Neural cell (in vitro differentiated cells): ENCODE measurements at regions not wholly inside any gene's neighbourhood (a gene's known extent, or its start where the extent isn't known, plus 50 kb on each side); places are given as distances from the start of the nearest gene placed in this dataset.

ENCODE experiments used
- H2AFZ ChIP-seq: fragments of 200-600, 300-800 bp; sonication (generic), shearing (Covaris generic); 2 replicates; pipeline ENCODE4 v1.6.0; 2014; ENCODE audit warnings: low read depth, mild to moderate bottlenecking, antibody characterized with exemption, low read length, moderate library complexity
- H3F3A ChIP-seq: fragments of 200-600 bp; shearing (Covaris generic); 2 replicates; pipeline ENCODE4 v1.6.1; 2016; ENCODE audit warnings: mild to moderate bottlenecking, moderate library complexity, mixed read lengths, antibody characterized with exemption, low read length; ENCODE audit not compliant: insufficient read depth, poor library complexity, severe bottlenecking
- H3K27ac ChIP-seq: fragments of 200-600, 300-800 bp; sonication (generic), shearing (Covaris generic); 2 replicates; pipeline ENCODE4 v1.5.1; 2014; ENCODE audit warnings: mild to moderate bottlenecking, low read length, moderate library complexity
- H3K27me3 ChIP-seq: fragments of 300-800, 200-600 bp; sonication (generic), shearing (Covaris generic); 2 replicates; pipeline ENCODE4 v1.6.0; 2014; ENCODE audit warnings: mild to moderate bottlenecking, low read depth, low read length, moderate library complexity; ENCODE audit not compliant: insufficient read depth
- H3K36me3 ChIP-seq: fragments of 300-800, 200-600 bp; sonication (generic), shearing (Covaris generic); 2 replicates; pipeline ENCODE4 v1.5.1; 2014; ENCODE audit warnings: mild to moderate bottlenecking, antibody characterized with exemption, low read length, moderate library complexity; ENCODE audit not compliant: insufficient read depth
- H3K4me2 ChIP-seq: fragments of 300-800, 200-600 bp; sonication (generic), shearing (Covaris generic); 2 replicates; pipeline ENCODE4 v1.6.0; 2014; ENCODE audit warnings: mild to moderate bottlenecking, low read length
- H3K4me3 ChIP-seq: fragments of 300-800, 200-600 bp; sonication (generic), shearing (Covaris generic); 2 replicates; pipeline ENCODE4 v1.5.1; 2014; ENCODE audit warnings: mild to moderate bottlenecking, low read length, moderate library complexity
- H3K79me2 ChIP-seq: fragments of 200-600 bp; shearing (Covaris generic); replicated peaks from 2 replicates; pipeline ENCODE4 v1.6.0; 2014; ENCODE audit warnings: mild to moderate bottlenecking, low read length, moderate library complexity; ENCODE audit not compliant: insufficient read depth
- H3K9ac ChIP-seq: fragments of 300-800, 200-600 bp; sonication (generic), shearing (Covaris generic); 2 replicates; pipeline ENCODE4 v1.6.1; 2016; ENCODE audit warnings: mild to moderate bottlenecking, low read length, mixed read lengths
- H3K9me2 ChIP-seq: fragments of 200-600 bp; shearing (Covaris generic); 2 replicates; pipeline ENCODE4 v1.6.1; 2016; ENCODE audit warnings: mild to moderate bottlenecking, low read length, mixed read lengths; ENCODE audit not compliant: insufficient read depth
- H3K9me3 ChIP-seq: fragments of 200-600, 300-800 bp; sonication (generic), shearing (Covaris generic); 2 replicates; pipeline ENCODE4 v1.6.1; 2016; ENCODE audit warnings: mild to moderate bottlenecking, mixed run types, low read length, moderate library complexity, mixed read lengths
- H4K20me1 ChIP-seq: fragments of 200-600 bp; shearing (Covaris generic); 2 replicates; pipeline ENCODE4 v1.6.1; 2016; ENCODE audit warnings: mild to moderate bottlenecking, mixed run types; ENCODE audit not compliant: insufficient read depth
- CTCF ChIP-seq: fragments of 450-650 bp; IDR thresholded peaks from 2 replicates; pipeline ENCODE4 v1.5.1; 2014; ENCODE audit warnings: antibody characterized with exemption, mild to moderate bottlenecking, moderate library complexity; ENCODE audit not compliant: poor library complexity, severe bottlenecking
- EP300 ChIP-seq: fragments of 450-650 bp; conservative IDR thresholded peaks from 2 replicates; pipeline ENCODE4 v1.6.1; 2014; ENCODE audit warnings: antibody characterized with exemption, mild to moderate bottlenecking, moderate library complexity; ENCODE audit not compliant: poor library complexity, severe bottlenecking
- EZH2 ChIP-seq: fragments of 200-600, 300-800 bp; shearing (Covaris generic), sonication (generic); IDR thresholded peaks from 2 replicates; pipeline ENCODE4 v1.6.1; 2014; ENCODE audit warnings: antibody characterized with exemption, low read length, borderline replicate concordance, mild to moderate bottlenecking; ENCODE audit not compliant: insufficient read depth, poor library complexity, severe bottlenecking
- MXI1 ChIP-seq: fragments of 450-650 bp; conservative IDR thresholded peaks from 2 replicates; pipeline ENCODE4 v1.6.1; 2014; ENCODE audit warnings: antibody characterized with exemption, mild to moderate bottlenecking; ENCODE audit not compliant: poor library complexity, severe bottlenecking
- POLR2AphosphoS5 ChIP-seq: IDR thresholded peaks from 2 replicates; pipeline ENCODE4 v1.6.1; 2012
- RAD21 ChIP-seq: fragments of 450-650 bp; conservative IDR thresholded peaks from 2 replicates; pipeline ENCODE4 v1.6.1; 2014; ENCODE audit warnings: antibody characterized with exemption, mild to moderate bottlenecking, moderate library complexity
- REST ChIP-seq: IDR thresholded peaks from 2 replicates; pipeline ENCODE4 v1.6.1; 2012; ENCODE audit warnings: borderline replicate concordance
- SMC3 ChIP-seq: fragments of 450-650 bp; conservative IDR thresholded peaks from 2 replicates; pipeline ENCODE4 v1.6.1; 2014; ENCODE audit warnings: antibody characterized with exemption, mild to moderate bottlenecking, moderate library complexity; ENCODE audit not compliant: poor library complexity
- TAF1 ChIP-seq: IDR thresholded peaks from 2 replicates; pipeline ENCODE4 v1.6.1; 2012; ENCODE audit warnings: low read depth

DNA sequence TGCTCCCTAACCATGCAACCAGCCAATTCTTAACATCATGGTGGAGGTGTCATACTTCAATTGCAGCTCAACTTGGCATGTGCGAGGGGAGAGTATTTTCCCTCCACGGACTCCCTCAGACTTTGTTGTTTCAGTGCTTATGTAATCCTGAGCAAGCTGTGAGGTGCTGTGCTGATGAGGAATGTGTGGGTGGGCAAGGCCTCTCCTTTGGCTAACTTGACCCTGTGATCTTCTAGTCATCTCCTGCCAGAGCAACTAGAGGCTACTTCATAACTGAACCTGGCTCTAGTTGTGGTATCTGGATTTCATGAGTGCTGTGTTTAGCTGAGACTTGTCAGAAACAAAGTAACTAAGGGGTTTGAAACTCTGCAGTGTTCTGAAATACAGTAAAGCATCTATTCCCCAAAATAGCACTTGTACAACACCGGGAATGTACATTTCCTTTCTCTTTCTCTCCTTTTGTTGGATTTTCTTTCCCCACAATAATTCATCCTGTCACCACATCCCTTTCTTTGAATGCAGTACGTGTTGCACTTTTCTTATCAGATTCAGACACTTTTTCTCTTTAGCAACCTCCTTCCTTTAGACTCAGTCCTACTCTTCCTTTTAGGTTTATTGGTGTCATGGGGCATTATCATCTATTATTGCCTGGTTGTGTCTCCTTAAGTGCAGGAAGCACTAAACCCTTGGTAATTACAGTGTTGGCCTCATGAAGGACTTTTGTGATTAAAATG lies 415.2 kb upstream of the NR3C2 start:
- Histone ChIP-seq H3K9me3 (no peaks in the 10 kb centered on the region), H3K9me2 (no peaks in the 10 kb centered on the region), H3K36me3 (no peaks in the 10 kb centered on the region), H3K27ac (no peak overlapping the region), H4K20me1 (no peaks in the 10 kb centered on the region), H3K4me2 (no peak overlapping the region), H3F3A (no peaks in the 10 kb centered on the region), H2AFZ (no peak overlapping the region), H3K4me3 (no peak overlapping the region), H3K27me3 (no peaks in the 10 kb centered on the region), H3K9ac (no peak overlapping the region), H3K79me2 (no peaks in the 10 kb centered on the region)
- TF ChIP-seq RAD21 = no peak
- TF ChIP-seq EZH2 = no peak
- TF ChIP-seq TAF1 = no peak
- no peak for TF ChIP-seq EP300
- TF ChIP-seq POLR2AphosphoS5 = no peak
- no peak for TF ChIP-seq MXI1
- TF ChIP-seq SMC3 = no peak
- TF ChIP-seq REST = no peak
- no peak for TF ChIP-seq CTCF

DNA sequence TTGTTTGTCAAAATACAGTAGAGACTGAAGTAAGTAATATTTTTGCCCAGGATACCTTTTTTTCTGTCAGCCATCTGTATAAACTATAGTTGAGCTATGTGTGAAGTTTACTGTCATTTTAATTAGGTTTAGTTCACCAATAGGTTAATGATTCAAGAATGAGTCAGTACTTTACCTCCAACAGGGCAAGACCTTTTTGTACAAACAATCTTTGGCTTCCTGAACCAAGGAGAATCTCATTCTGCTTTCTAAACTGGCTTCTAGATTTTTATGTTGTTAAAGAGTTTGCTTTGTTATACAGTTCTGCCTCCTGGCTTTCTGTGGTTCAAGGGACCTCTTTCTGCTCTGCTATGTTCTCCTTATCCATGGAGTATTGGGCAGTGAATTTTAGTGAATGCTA lies 412.0 kb upstream of the NR3C2 start:
- TF ChIP-seq EP300 (no peak), TAF1 (no peak), MXI1 (no peak), EZH2 (no peak), POLR2AphosphoS5 (no peak), CTCF (no peak), REST (no peak), RAD21 (no peak), SMC3 (no peak)
- H2AFZ ChIP-seq = no peak overlapping the region

More for the DNA sequence above, 412.0 kb upstream of the NR3C2 start:
- Histone ChIP-seq H3K79me2 (no peaks in the 10 kb centered on the region), H3K27ac (no peak overlapping the region), H3K9me3 (no peaks in the 10 kb centered on the region), H3K9ac (no peak overlapping the region), H3F3A (no peaks in the 10 kb centered on the region), H3K36me3 (no peaks in the 10 kb centered on the region), H3K9me2 (no peaks in the 10 kb centered on the region), H3K4me3 (no peak overlapping the region), H3K27me3 (no peaks in the 10 kb centered on the region), H3K4me2 (no peak overlapping the region), H4K20me1 (no peaks in the 10 kb centered on the region)
